ENCODE measurements at regions not wholly inside any gene's neighbourhood (a gene's known extent, or its start where the extent isn't known, plus 50 kb on each side); places are given as distances from the start of the nearest gene placed in this dataset.
A peak's percentile ranks its signal among the peaks of the same experiment; 100 is the strongest.

- Mint-ChIP-seq H3K4me3 (ENCODE audit: unreplicated experiment) (no peak overlapping the region), H3K27ac (ENCODE audit: low read depth, unreplicated experiment) (peak overlapping the region; percentile 35), H3K4me1 (ENCODE audit: insufficient read depth, unreplicated experiment) (no peaks in the 10 kb centered on the region), H3K27me3 (ENCODE audit: insufficient read depth, unreplicated experiment) (no peaks in the 10 kb centered on the region), H3K36me3 (ENCODE audit: insufficient read depth, unreplicated experiment) (no peaks in the 10 kb centered on the region), H3K9me3 (ENCODE audit: unreplicated experiment) (no peaks in the 10 kb centered on the region)
- intact Hi-C loops (cut with micrococcal nuclease) = loop anchor here (10.0 kb wide), 1 partner anchor 1402 kb away; the partner anchor contains the start of gene TLE1
- POLR2A ChIA-PET = no interaction called here
- CTCF ChIA-PET = no interaction called here
- no TSS peak for BruUV-seq (replicated peaks)
- TF ChIP-seq, protein P1, sequence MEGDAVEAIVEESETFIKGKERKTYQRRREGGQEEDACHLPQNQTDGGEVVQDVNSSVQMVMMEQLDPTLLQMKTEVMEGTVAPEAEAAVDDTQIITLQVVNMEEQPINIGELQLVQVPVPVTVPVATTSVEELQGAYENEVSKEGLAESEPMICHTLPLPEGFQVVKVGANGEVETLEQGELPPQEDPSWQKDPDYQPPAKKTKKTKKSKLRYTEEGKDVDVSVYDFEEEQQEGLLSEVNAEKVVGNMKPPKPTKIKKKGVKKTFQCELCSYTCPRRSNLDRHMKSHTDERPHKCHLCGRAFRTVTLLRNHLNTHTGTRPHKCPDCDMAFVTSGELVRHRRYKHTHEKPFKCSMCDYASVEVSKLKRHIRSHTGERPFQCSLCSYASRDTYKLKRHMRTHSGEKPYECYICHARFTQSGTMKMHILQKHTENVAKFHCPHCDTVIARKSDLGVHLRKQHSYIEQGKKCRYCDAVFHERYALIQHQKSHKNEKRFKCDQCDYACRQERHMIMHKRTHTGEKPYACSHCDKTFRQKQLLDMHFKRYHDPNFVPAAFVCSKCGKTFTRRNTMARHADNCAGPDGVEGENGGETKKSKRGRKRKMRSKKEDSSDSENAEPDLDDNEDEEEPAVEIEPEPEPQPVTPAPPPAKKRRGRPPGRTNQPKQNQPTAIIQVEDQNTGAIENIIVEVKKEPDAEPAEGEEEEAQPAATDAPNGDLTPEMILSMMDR (IDR thresholded peaks at IDR 0.05; ENCODE audit: unreplicated experiment) = no peak
- no peak for DNase-seq (ENCODE audit: unreplicated experiment)
These were observed 711.0 kb downstream of the TLE4 start for GRCh38 chr9:80282766-80283165.

DNA sequence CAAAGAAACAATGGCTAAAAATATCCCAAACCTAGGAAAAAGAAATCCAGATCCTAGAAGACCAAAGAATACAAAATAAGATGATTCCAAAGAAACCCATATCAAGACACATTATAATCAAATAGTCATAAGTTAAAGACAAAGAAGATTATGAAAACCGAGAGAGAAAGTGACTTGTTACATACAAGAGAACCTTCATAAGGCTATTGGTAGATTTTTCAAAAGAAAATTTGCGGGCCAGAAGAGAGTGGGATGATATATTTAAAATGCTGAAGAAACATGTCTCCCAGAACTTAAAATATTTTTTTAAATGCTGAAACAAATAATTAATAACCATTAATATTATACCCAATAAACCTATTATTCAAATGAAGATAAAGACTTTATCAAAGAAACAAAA lies 687.3 kb downstream of the TLE4 start:
- no peak for DNase-seq (ENCODE audit: unreplicated experiment)
- TF ChIP-seq, protein P1 (IDR thresholded peaks at IDR 0.05; ENCODE audit: unreplicated experiment) = no peak
- intact Hi-C loops (cut with micrococcal nuclease) = no loop called here
- Mint-ChIP-seq H3K27ac (ENCODE audit: low read depth, unreplicated experiment) (no peak overlapping the region), H3K36me3 (ENCODE audit: insufficient read depth, unreplicated experiment) (no peaks in the 10 kb centered on the region), H3K9me3 (ENCODE audit: unreplicated experiment) (peaks cover 27% of the 10 kb centered on the region), H3K4me3 (ENCODE audit: unreplicated experiment) (no peak overlapping the region), H3K4me1 (ENCODE audit: insufficient read depth, unreplicated experiment) (no peaks in the 10 kb centered on the region), H3K27me3 (ENCODE audit: insufficient read depth, unreplicated experiment) (no peaks in the 10 kb centered on the region)
- no TSS peak for BruUV-seq (replicated peaks)
- CTCF ChIA-PET = no interaction called here
- POLR2A ChIA-PET = no interaction called here

- H3K27ac Mint-ChIP-seq (ENCODE audit: low read depth, unreplicated experiment) = no peak overlapping the region
- DNase-seq (ENCODE audit: unreplicated experiment) = no peak
- peaks cover 7% of the 10 kb centered on the region for H3K4me1 Mint-ChIP-seq (ENCODE audit: insufficient read depth, unreplicated experiment)
- TF ChIP-seq, protein P1 (IDR thresholded peaks at IDR 0.05; ENCODE audit: unreplicated experiment) = no peak
- ChIA-PET POLR2A (interaction anchor here (0.6 to 0.7 kb wide), 2 partner anchors 38 to 627 kb away, joined by 3 read pairs; no protein-coding TSS in a partner anchor), CTCF (interaction anchor here (0.7 kb wide), 1 partner anchor 14 kb away, joined by 3 read pairs; no protein-coding TSS in a partner anchor)
- H3K4me3 Mint-ChIP-seq (ENCODE audit: unreplicated experiment) = no peak overlapping the region
- no TSS peak for BruUV-seq (replicated peaks)
- no peaks in the 10 kb centered on the region for H3K27me3 Mint-ChIP-seq (ENCODE audit: insufficient read depth, unreplicated experiment)
- H3K9me3 Mint-ChIP-seq (ENCODE audit: unreplicated experiment) = peaks cover 7% of the 10 kb centered on the region
- intact Hi-C loops (cut with micrococcal nuclease) = no loop called here
- H3K36me3 Mint-ChIP-seq (ENCODE audit: insufficient read depth, unreplicated experiment) = no peaks in the 10 kb centered on the region
These were observed 680.0 kb downstream of the TLE4 start for GRCh38 chr9:80251778-80252177.

DNA sequence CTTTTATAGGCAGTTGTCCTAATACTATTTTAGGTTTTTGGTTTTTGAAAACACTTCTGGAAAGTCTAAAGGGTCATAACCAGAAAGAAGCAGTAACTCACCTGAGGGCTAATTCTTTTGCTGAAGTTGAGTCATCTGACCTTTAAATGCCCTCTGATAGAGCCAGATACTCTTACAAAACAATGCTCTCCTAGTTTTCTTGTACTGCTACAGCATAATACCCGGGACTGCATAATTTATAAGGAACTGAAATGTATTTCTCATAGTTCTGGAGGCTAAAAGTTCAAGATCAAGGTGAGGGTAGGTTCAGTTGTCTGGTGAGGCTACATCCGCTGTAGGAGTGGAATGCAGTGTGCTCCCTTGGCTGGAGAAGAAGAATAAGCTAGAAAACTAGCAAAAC lies 670.3 kb downstream of the TLE4 start:
- H3K9me3 Mint-ChIP-seq (ENCODE audit: unreplicated experiment) = no peaks in the 10 kb centered on the region
- no peaks in the 10 kb centered on the region for H3K4me1 Mint-ChIP-seq (ENCODE audit: insufficient read depth, unreplicated experiment)
- BruUV-seq (replicated peaks) = no TSS peak
- POLR2A ChIA-PET = interaction anchor here (1.1 kb wide), 1 partner anchor 33 kb away, joined by 3 read pairs; no protein-coding TSS in a partner anchor
- intact Hi-C loops (cut with micrococcal nuclease) = no loop called here
- no peaks in the 10 kb centered on the region for H3K27me3 Mint-ChIP-seq (ENCODE audit: insufficient read depth, unreplicated experiment)
- H3K27ac Mint-ChIP-seq (ENCODE audit: low read depth, unreplicated experiment) = no peak overlapping the region
- no peak overlapping the region for H3K4me3 Mint-ChIP-seq (ENCODE audit: unreplicated experiment)
- H3K36me3 Mint-ChIP-seq (ENCODE audit: insufficient read depth, unreplicated experiment) = no peaks in the 10 kb centered on the region
- DNase-seq (ENCODE audit: unreplicated experiment) = peak; percentile 39
- TF ChIP-seq, protein P1 (IDR thresholded peaks at IDR 0.05; ENCODE audit: unreplicated experiment) = no peak
- CTCF ChIA-PET = no interaction called here

All from MCF 10A (cell line).